K562 (cell line): ENCODE measurements at regions not wholly inside any gene's neighbourhood (a gene's known extent, or its start where the extent isn't known, plus 50 kb on each side); places are given as distances from the start of the nearest gene placed in this dataset.

ENCODE experiments used
- EP300 ChIP-seq: IDR thresholded peaks from 2 replicates; pipeline ENCODE4 v1.6.1; 2012; ENCODE audit warnings: low read length, improper control_type of control experiment
- GABPA ChIP-seq: fragments of 200-800 bp; sonication (Bioruptor generic); conservative IDR thresholded peaks from 2 replicates; pipeline ENCODE4 v1.6.1; 2016; ENCODE audit warnings: low read depth, missing genetic modification characterization, missing compliant biosample characterization
- MCM2 ChIP-seq: fragments of 450-650 bp; IDR thresholded peaks from 2 replicates; pipeline ENCODE4 v1.6.1; 2017; ENCODE audit warnings: low read depth, mild to moderate bottlenecking
- NRF1 ChIP-seq, 2 experiments: fragments of 450-650 bp; IDR thresholded peaks in 1 of 2; conservative IDR thresholded peaks in 1 of 2; 2 replicates each; pipeline ENCODE4 v1.6.1; 2014; ENCODE audit warnings: mild to moderate bottlenecking in 2 of 2
- POLR2AphosphoS5 ChIP-seq: IDR thresholded peaks from 2 replicates; pipeline ENCODE4 v1.6.1; 2011; ENCODE audit warnings: mild to moderate bottlenecking, low read depth, low read length, moderate library complexity; ENCODE audit not compliant: control insufficient read depth, insufficient read depth
- STAT5A ChIP-seq: IDR thresholded peaks from 2 replicates; pipeline ENCODE4 v1.6.1; 2012; ENCODE audit warnings: low read length, inconsistent platforms, borderline replicate concordance
- WHSC1 ChIP-seq: IDR thresholded peaks from one replicate; pipeline ENCODE4 v1.6.1; 2012; ENCODE audit warnings: low read length, control low read depth, inconsistent platforms
- ZNF121 ChIP-seq: sonication (generic); formaldehyde crosslinking; conservative IDR thresholded peaks from 2 replicates; pipeline ENCODE4 v1.8.0; 2022; ENCODE audit warnings: missing genetic modification reagents

GRCh38 chr11:29051935-29052334, 943.7 kb downstream of the METTL15 start:
- TF ChIP-seq NRF1 (conservative IDR thresholded peaks at IDR 0.05 in 1 of 2, IDR thresholded peaks at IDR 0.05 in 1 of 2) (no peak), WHSC1 (no peak), MCM2 (no peak), STAT5A (no peak), GABPA (tag) (no peak), EP300 (no peak), POLR2AphosphoS5 (no peak), ZNF121 (CRISPR knock-in tag) (no peak)
